CD4-positive, alpha-beta T cell treated with Interferon gamma for 1 hour (primary cell): ENCODE measurements at regions not wholly inside any gene's neighbourhood (a gene's known extent, or its start where the extent isn't known, plus 50 kb on each side); places are given as distances from the start of the nearest gene placed in this dataset.

Experiments
- DNase-seq: peaks from one replicate; pipeline ENCODE4 v3.0.0-alpha.2; 2020

GRCh38 chr10:130894471-130894870 is 417.1 kb downstream of the TCERG1L start:
- no peak for DNase-seq

GRCh38 chr10:130895161-130895560 is 416.4 kb downstream of the TCERG1L start:
- no peak for DNase-seq

GRCh38 chr10:130897815-130898214 is 413.7 kb downstream of the TCERG1L start:
- no peak for DNase-seq

GRCh38 chr10:130898381-130898780 is 413.1 kb downstream of the TCERG1L start:
- no peak for DNase-seq

- DNase-seq = no peak
Observed at GRCh38 chr10:130899856-130900255, 411.7 kb downstream of the TCERG1L start.

- DNase-seq = no peak
Observed at GRCh38 chr10:130900441-130901160, 410.9 kb downstream of the TCERG1L start.

GRCh38 chr10:130901311-130902165 is 410.0 kb downstream of the TCERG1L start:
- no peak for DNase-seq

- no peak for DNase-seq
Observed at GRCh38 chr10:130902471-130902870, 409.1 kb downstream of the TCERG1L start.

GRCh38 chr10:130902929-130903328 is 408.6 kb downstream of the TCERG1L start:
- DNase-seq = no peak

GRCh38 chr10:130904676-130905075 is 406.8 kb downstream of the TCERG1L start:
- DNase-seq = no peak

- DNase-seq = no peak
Observed at GRCh38 chr10:130905386-130905785, 406.1 kb downstream of the TCERG1L start.

GRCh38 chr10:130905921-130906320 is 405.6 kb downstream of the TCERG1L start:
- no peak for DNase-seq

GRCh38 chr10:130910848-130911247 is 400.7 kb downstream of the TCERG1L start:
- DNase-seq = no peak

GRCh38 chr10:130913844-130914243 is 397.7 kb downstream of the TCERG1L start:
- DNase-seq = no peak

- no peak for DNase-seq
Observed at GRCh38 chr10:130914367-130914766, 397.2 kb downstream of the TCERG1L start.

- no peak for DNase-seq
Observed at GRCh38 chr10:130915065-130915464, 396.5 kb downstream of the TCERG1L start.

GRCh38 chr10:130921461-130921860 is 390.1 kb downstream of the TCERG1L start:
- no peak for DNase-seq

- DNase-seq = no peak
Observed at GRCh38 chr10:130921911-130922440, 389.5 kb downstream of the TCERG1L start.

GRCh38 chr10:130923596-130923995 is 387.9 kb downstream of the TCERG1L start:
- DNase-seq = no peak

- DNase-seq = no peak
Observed at GRCh38 chr10:130924138-130924819, 387.2 kb downstream of the TCERG1L start.

GRCh38 chr10:130926442-130926841 is 385.1 kb downstream of the TCERG1L start:
- DNase-seq = no peak

GRCh38 chr10:130927157-130927556 is 384.4 kb downstream of the TCERG1L start:
- DNase-seq = no peak

GRCh38 chr10:130928306-130928705 is 383.2 kb downstream of the TCERG1L start:
- DNase-seq = no peak
